ENCODE measurements at regions not wholly inside any gene's neighbourhood (a gene's known extent, or its start where the extent isn't known, plus 50 kb on each side); places are given as distances from the start of the nearest gene placed in this dataset.

- no peak overlapping the region for H3K4me3 Mint-ChIP-seq
- H3K4me1 Mint-ChIP-seq: no peaks in the 10 kb centered on the region
- H3K9me3 Mint-ChIP-seq: no peaks in the 10 kb centered on the region
- no peak overlapping the region for H3K27ac Mint-ChIP-seq
- no peaks in the 10 kb centered on the region for H3K27me3 Mint-ChIP-seq
- H3K36me3 Mint-ChIP-seq: no peaks in the 10 kb centered on the region
Measured at GRCh38 chr13:76720821-76721220, 165.4 kb downstream of the KCTD12 start.

- no peaks in the 10 kb centered on the region for H3K36me3 Mint-ChIP-seq
- no peaks in the 10 kb centered on the region for H3K4me1 Mint-ChIP-seq
- H3K27me3 Mint-ChIP-seq: no peaks in the 10 kb centered on the region
- no peak overlapping the region for H3K4me3 Mint-ChIP-seq
- H3K9me3 Mint-ChIP-seq: no peaks in the 10 kb centered on the region
- H3K27ac Mint-ChIP-seq: no peak overlapping the region
Measured at GRCh38 chr13:76720416-76720815, 165.8 kb downstream of the KCTD12 start.

- no peak overlapping the region for H3K4me3 Mint-ChIP-seq
- H3K4me1 Mint-ChIP-seq: no peaks in the 10 kb centered on the region
- H3K27ac Mint-ChIP-seq: no peak overlapping the region
- H3K27me3 Mint-ChIP-seq: no peaks in the 10 kb centered on the region
- no peaks in the 10 kb centered on the region for H3K36me3 Mint-ChIP-seq
- no peaks in the 10 kb centered on the region for H3K9me3 Mint-ChIP-seq
Measured at GRCh38 chr13:76719955-76720354, 166.2 kb downstream of the KCTD12 start.

GRCh38 chr13:76717092-76717491 lies 169.1 kb downstream of the KCTD12 start:
- Mint-ChIP-seq H3K27me3 (no peaks in the 10 kb centered on the region), H3K4me3 (no peak overlapping the region), H3K36me3 (no peaks in the 10 kb centered on the region), H3K9me3 (no peaks in the 10 kb centered on the region), H3K4me1 (no peaks in the 10 kb centered on the region), H3K27ac (no peak overlapping the region)

- H3K36me3 Mint-ChIP-seq: no peaks in the 10 kb centered on the region
Measured at GRCh38 chr13:76715621-76716020, 170.6 kb downstream of the KCTD12 start.

GRCh38 chr13:76715075-76715474 lies 171.1 kb downstream of the KCTD12 start:
- no peaks in the 10 kb centered on the region for H3K36me3 Mint-ChIP-seq
- no peaks in the 10 kb centered on the region for H3K4me1 Mint-ChIP-seq
- H3K27me3 Mint-ChIP-seq: no peaks in the 10 kb centered on the region
- H3K4me3 Mint-ChIP-seq: no peak overlapping the region
- H3K27ac Mint-ChIP-seq: no peak overlapping the region
- no peaks in the 10 kb centered on the region for H3K9me3 Mint-ChIP-seq

More at GRCh38 chr13:76715621-76716020, 170.6 kb downstream of the KCTD12 start:
- no peak overlapping the region for H3K27ac Mint-ChIP-seq
- H3K9me3 Mint-ChIP-seq: no peaks in the 10 kb centered on the region
- H3K27me3 Mint-ChIP-seq: no peaks in the 10 kb centered on the region
- no peaks in the 10 kb centered on the region for H3K4me1 Mint-ChIP-seq
- H3K4me3 Mint-ChIP-seq: no peak overlapping the region

GRCh38 chr13:76713280-76713679 lies 172.9 kb downstream of the KCTD12 start:
- no peak overlapping the region for H3K4me3 Mint-ChIP-seq
- H3K9me3 Mint-ChIP-seq: no peaks in the 10 kb centered on the region
- H3K36me3 Mint-ChIP-seq: no peaks in the 10 kb centered on the region
- H3K4me1 Mint-ChIP-seq: no peaks in the 10 kb centered on the region
- H3K27ac Mint-ChIP-seq: no peak overlapping the region
- H3K27me3 Mint-ChIP-seq: no peaks in the 10 kb centered on the region

- Mint-ChIP-seq H3K4me3 (no peak overlapping the region), H3K36me3 (no peaks in the 10 kb centered on the region), H3K4me1 (no peaks in the 10 kb centered on the region), H3K27ac (no peak overlapping the region), H3K9me3 (no peaks in the 10 kb centered on the region), H3K27me3 (no peaks in the 10 kb centered on the region)
Measured at GRCh38 chr13:76711550-76712182, 174.5 kb downstream of the KCTD12 start.

- Mint-ChIP-seq H3K4me1 (no peaks in the 10 kb centered on the region), H3K9me3 (no peaks in the 10 kb centered on the region), H3K4me3 (no peak overlapping the region)
Measured at GRCh38 chr13:76709851-76710250, 176.4 kb downstream of the KCTD12 start.

GRCh38 chr13:76708138-76708688 lies 178.0 kb downstream of the KCTD12 start:
- no peak overlapping the region for H3K27ac Mint-ChIP-seq
- H3K9me3 Mint-ChIP-seq: no peaks in the 10 kb centered on the region
- H3K36me3 Mint-ChIP-seq: no peaks in the 10 kb centered on the region
- no peaks in the 10 kb centered on the region for H3K4me1 Mint-ChIP-seq
- no peaks in the 10 kb centered on the region for H3K27me3 Mint-ChIP-seq
- no peak overlapping the region for H3K4me3 Mint-ChIP-seq

More at GRCh38 chr13:76709851-76710250, 176.4 kb downstream of the KCTD12 start:
- Mint-ChIP-seq H3K36me3 (no peaks in the 10 kb centered on the region), H3K27ac (no peak overlapping the region), H3K27me3 (no peaks in the 10 kb centered on the region)

GRCh38 chr13:76707360-76707759 lies 178.8 kb downstream of the KCTD12 start:
- H3K9me3 Mint-ChIP-seq: no peaks in the 10 kb centered on the region
- no peaks in the 10 kb centered on the region for H3K4me1 Mint-ChIP-seq
- H3K27me3 Mint-ChIP-seq: no peaks in the 10 kb centered on the region
- no peak overlapping the region for H3K4me3 Mint-ChIP-seq
- H3K27ac Mint-ChIP-seq: no peak overlapping the region
- no peaks in the 10 kb centered on the region for H3K36me3 Mint-ChIP-seq

- Mint-ChIP-seq H3K27ac (no peak overlapping the region), H3K36me3 (no peaks in the 10 kb centered on the region), H3K27me3 (peaks cover 6% of the 10 kb centered on the region), H3K9me3 (no peaks in the 10 kb centered on the region), H3K4me3 (no peak overlapping the region), H3K4me1 (no peaks in the 10 kb centered on the region)
Measured at GRCh38 chr13:76703621-76704288, 182.4 kb downstream of the KCTD12 start.

GRCh38 chr13:76703216-76703615 lies 183.0 kb downstream of the KCTD12 start:
- Mint-ChIP-seq H3K27me3 (peaks cover 11% of the 10 kb centered on the region), H3K4me1 (no peaks in the 10 kb centered on the region), H3K36me3 (no peaks in the 10 kb centered on the region), H3K4me3 (no peak overlapping the region), H3K27ac (no peak overlapping the region), H3K9me3 (no peaks in the 10 kb centered on the region)

GRCh38 chr13:76697288-76697687 lies 188.9 kb downstream of the KCTD12 start:
- Mint-ChIP-seq H3K9me3 (peaks cover 0 to 4% (median 0%) of the 10 kb centered on the region in 3 donors), H3K27ac (no peak overlapping the region), H3K27me3 (peaks cover 16% of the 10 kb centered on the region), H3K36me3 (peaks cover 1% of the 10 kb centered on the region), H3K4me3 (no peak overlapping the region), H3K4me1 (no peaks in the 10 kb centered on the region)

GRCh38 chr13:76696370-76696769 lies 189.8 kb downstream of the KCTD12 start:
- Mint-ChIP-seq H3K27ac (no peak overlapping the region), H3K4me1 (no peaks in the 10 kb centered on the region), H3K9me3 (peaks cover 0 to 4% (median 0%) of the 10 kb centered on the region in 3 donors), H3K36me3 (peaks cover 1% of the 10 kb centered on the region), H3K27me3 (peaks cover 16% of the 10 kb centered on the region), H3K4me3 (no peak overlapping the region)

GRCh38 chr13:76693086-76693485 lies 193.1 kb downstream of the KCTD12 start:
- peaks cover 1% of the 10 kb centered on the region for H3K36me3 Mint-ChIP-seq
- peaks cover 0 to 5% (median 4%) of the 10 kb centered on the region in 3 donors for H3K9me3 Mint-ChIP-seq
- no peak overlapping the region for H3K4me3 Mint-ChIP-seq
- no peaks in the 10 kb centered on the region for H3K4me1 Mint-ChIP-seq
- no peak overlapping the region for H3K27ac Mint-ChIP-seq
- H3K27me3 Mint-ChIP-seq: peaks cover 5% of the 10 kb centered on the region

Measured in IgD-negative memory B cell (primary cell).